ENCODE measurements at regions not wholly inside any gene's neighbourhood (a gene's known extent, or its start where the extent isn't known, plus 50 kb on each side); places are given as distances from the start of the nearest gene placed in this dataset.

- POLR2A ChIA-PET (ENCODE audit: partially characterized antibody) = no interaction called here
- TF ChIP-seq ATF2 (IDR thresholded peaks at IDR 0.05; ENCODE audit: low read length) (no peak), HDAC6 (IDR thresholded peaks at IDR 0.05; ENCODE audit: low read depth, low read length) (no peak), RAD21 (IDR thresholded peaks at IDR 0.05 in 1 of 2, conservative IDR thresholded peaks at IDR 0.05 in 1 of 2; ENCODE audit: low read depth in 2 of 2, low read length in 2 of 2) (no peak), SP2 (IDR thresholded peaks at IDR 0.05; ENCODE audit: low read length) (no peak), EP300 (IDR thresholded peaks at IDR 0.05; ENCODE audit: borderline replicate concordance in 1 of 2, low read depth in 2 of 2, low read length in 2 of 2) (no peak), SIN3A (conservative IDR thresholded peaks at IDR 0.05 in 1 of 2, IDR thresholded peaks at IDR 0.05 in 1 of 2; ENCODE audit: low read depth in 1 of 2, low read length in 2 of 2) (no peak), CEBPB (IDR thresholded peaks at IDR 0.05; ENCODE audit: low read depth, low read length) (no peak), JUN (IDR thresholded peaks at IDR 0.05; ENCODE audit: low read depth, low read length) (no peak), JUND (IDR thresholded peaks at IDR 0.05; ENCODE audit: low read length) (no peak), SUZ12 (IDR thresholded peaks at IDR 0.05; ENCODE audit: low read length) (no peak), RBBP5 (IDR thresholded peaks at IDR 0.05; ENCODE audit: borderline replicate concordance, low read depth, low read length) (no peak)
- TF ChIP-seq, protein P1, sequence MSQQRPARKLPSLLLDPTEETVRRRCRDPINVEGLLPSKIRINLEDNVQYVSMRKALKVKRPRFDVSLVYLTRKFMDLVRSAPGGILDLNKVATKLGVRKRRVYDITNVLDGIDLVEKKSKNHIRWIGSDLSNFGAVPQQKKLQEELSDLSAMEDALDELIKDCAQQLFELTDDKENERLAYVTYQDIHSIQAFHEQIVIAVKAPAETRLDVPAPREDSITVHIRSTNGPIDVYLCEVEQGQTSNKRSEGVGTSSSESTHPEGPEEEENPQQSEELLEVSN (IDR thresholded peaks at IDR 0.05) = no peak
Measured at GRCh38 chr18:51611326-51611725, 413.8 kb upstream of the MEX3C start.

More at GRCh38 chr18:51611326-51611725, 413.8 kb upstream of the MEX3C start:
- no peak overlapping the region for H2BK5ac ChIP-seq (ENCODE audit: low read depth, low read length)
- no peak overlapping the region for H2BK120ac ChIP-seq (replicated peaks; ENCODE audit: low read depth, low read length)
- no peak overlapping the region for H3K9ac ChIP-seq (replicated peaks in 1 of 4; ENCODE audit: extremely low read depth in 1 of 4, low read depth in 3 of 4, low read length in 3 of 4)
- no peak overlapping the region for H2AK5ac ChIP-seq (ENCODE audit: low read depth, low read length)
- no peak overlapping the region for H2BK20ac ChIP-seq (ENCODE audit: low read length)
- FAIRE-seq (no peak), DNase-seq (ENCODE audit: low read depth in 1 of 2, low spot score in 2 of 2) (no peak)
- no peak overlapping the region for H3K4me2 ChIP-seq (ENCODE audit: insufficient read depth in 1 of 2, low read depth in 2 of 2, low read length in 2 of 2)
- H4K5ac ChIP-seq (ENCODE audit: insufficient read length, low read depth, low read length) = no peak overlapping the region
- WGBS, 2 experiments (ENCODE audit: extremely low coverage in 1 of 2, insufficient coverage in 1 of 2, insufficient read length in 1 of 2, insufficient replicate concordance in 2 of 2, low coverage in 1 of 2, low lambda C conversion rate in 2 of 2, missing lambda C conversion rate in 1 of 2) = 95% methylated on average over 1 of the region's 1 CpG; no CpG with 5 or more reads in 1 of the 2 experiments
- no peaks in the 10 kb centered on the region for H3K79me2 ChIP-seq (ENCODE audit: control insufficient read depth in 1 of 2, insufficient read depth in 2 of 2, low read length in 2 of 2)
- no peak overlapping the region for H3K23ac ChIP-seq (ENCODE audit: insufficient read length)
- H4K8ac ChIP-seq (ENCODE audit: extremely low read depth, insufficient read depth, low read length) = no peak overlapping the region
- no peak overlapping the region for H2AFZ ChIP-seq (ENCODE audit: low read length)
- H3K27me3 ChIP-seq (replicated peaks in 1 of 4; ENCODE audit: control insufficient read depth in 3 of 4, extremely low read depth in 1 of 4, insufficient read depth in 3 of 4, low read length in 3 of 4) = no peaks in the 10 kb centered on the region
- H3K4me3 ChIP-seq (ENCODE audit: extremely low read depth in 1 of 4, insufficient read depth in 2 of 4, low read depth in 3 of 4, low read length in 4 of 4) = no peak overlapping the region
- H3K9me3 ChIP-seq (ENCODE audit: insufficient read depth in 2 of 2, low read depth in 1 of 2, low read length in 1 of 2) = no peaks in the 10 kb centered on the region; a peak in 1 of 4 replicates
- no peaks in the 10 kb centered on the region; a peak in 1 of 8 replicates for H3K36me3 ChIP-seq (ENCODE audit: control insufficient read depth in 2 of 4, insufficient read depth in 4 of 4, low read length in 3 of 4)
- H4K20me1 ChIP-seq (replicated peaks in 1 of 2; ENCODE audit: control insufficient read depth in 1 of 2, insufficient read depth in 2 of 2, low read length in 2 of 2) = no peaks in the 10 kb centered on the region
- no peaks in the 10 kb centered on the region for H3K4me1 ChIP-seq (replicated peaks in 1 of 4; ENCODE audit: control insufficient read depth in 3 of 4, insufficient read depth in 4 of 4, low read length in 3 of 4)
- H3K27ac ChIP-seq (ENCODE audit: low read depth, low read length) = no peak overlapping the region
- H2BK12ac ChIP-seq (ENCODE audit: low read depth, low read length) = no peak overlapping the region
- no peaks in the 10 kb centered on the region; the same call in 1 of the 2 replicates for H3K23me2 ChIP-seq (ENCODE audit: low read depth, low read length)
- no peak overlapping the region for H2BK15ac ChIP-seq (ENCODE audit: low read length)
- H3K14ac ChIP-seq (ENCODE audit: insufficient read length) = no peak overlapping the region
- H3K79me1 ChIP-seq (ENCODE audit: low read depth, low read length) = no peaks in the 10 kb centered on the region
- no peak overlapping the region for H3K56ac ChIP-seq (replicated peaks; ENCODE audit: insufficient read length, low read depth, low read length)
- no peak overlapping the region for H3K18ac ChIP-seq (ENCODE audit: extremely low read depth, low read length)
- H4K91ac ChIP-seq (replicated peaks; ENCODE audit: insufficient read length, low read length) = no peak overlapping the region
- no peak overlapping the region for H3K4ac ChIP-seq (replicated peaks; ENCODE audit: insufficient read length, low read depth, low read length)
- CTCF ChIA-PET (ENCODE audit: partially characterized antibody) = interaction anchor here (3.4 kb wide), 1 partner anchor 9 kb away, joined by 12 read pairs; no protein-coding TSS in a partner anchor
